Parathyroid adenoma (tissue), 2 donors: ENCODE measurements at regions not wholly inside any gene's neighbourhood (a gene's known extent, or its start where the extent isn't known, plus 50 kb on each side); places are given as distances from the start of the nearest gene placed in this dataset.

Source experiments
- H2AFZ ChIP-seq: fragments of 300-600 bp; sonication (generic); one replicate; pipeline ENCODE4 v1.7.0; 2017; ENCODE audit warnings: antibody characterized with exemption, mild to moderate bottlenecking
- H3K27ac ChIP-seq: fragments of 300-600 bp; sonication (generic); one replicate; pipeline ENCODE4 v1.7.0; 2017
- H3K27me3 ChIP-seq: fragments of 300-600 bp; sonication (generic); one replicate; pipeline ENCODE4 v1.7.0; 2017; ENCODE audit warnings: low read length; ENCODE audit not compliant: control insufficient read depth, insufficient read depth
- H3K36me3 ChIP-seq: fragments of 300-600 bp; sonication (generic); one replicate; pipeline ENCODE4 v1.7.0; 2017; ENCODE audit warnings: low read length; ENCODE audit not compliant: control insufficient read depth, insufficient read depth
- H3K4me1 ChIP-seq: fragments of 300-600 bp; sonication (generic); one replicate; pipeline ENCODE4 v1.7.0; 2017; ENCODE audit warnings: control low read depth
- H3K4me2 ChIP-seq: fragments of 300-600 bp; sonication (generic); one replicate; pipeline ENCODE4 v1.7.0; 2017; ENCODE audit warnings: low read length
- H3K4me3 ChIP-seq: fragments of 300-600 bp; sonication (generic); one replicate; pipeline ENCODE4 v1.7.0; 2017; ENCODE audit warnings: low read depth, low read length
- H3K79me2 ChIP-seq: fragments of 300-600 bp; sonication (generic); one replicate; pipeline ENCODE4 v1.7.0; 2017; ENCODE audit warnings: control low read depth
- H3K9ac ChIP-seq: fragments of 300-600 bp; sonication (generic); one replicate; pipeline ENCODE4 v1.7.0; 2017; ENCODE audit warnings: mild to moderate bottlenecking
- H3K9me3 ChIP-seq: fragments of 300-600 bp; sonication (generic); one replicate; pipeline ENCODE4 v1.7.0; 2017; ENCODE audit warnings: low read length; ENCODE audit not compliant: control insufficient read depth
- TF ChIP-seq, protein P1 (sequence below): fragments of 300-600 bp; sonication (generic); IDR thresholded peaks from one replicate; pipeline ENCODE4 v1.7.0; 2017; ENCODE audit warnings: antibody characterized with exemption, mild to moderate bottlenecking
- donor health status: primary hyperparathyroidism.

DNA sequence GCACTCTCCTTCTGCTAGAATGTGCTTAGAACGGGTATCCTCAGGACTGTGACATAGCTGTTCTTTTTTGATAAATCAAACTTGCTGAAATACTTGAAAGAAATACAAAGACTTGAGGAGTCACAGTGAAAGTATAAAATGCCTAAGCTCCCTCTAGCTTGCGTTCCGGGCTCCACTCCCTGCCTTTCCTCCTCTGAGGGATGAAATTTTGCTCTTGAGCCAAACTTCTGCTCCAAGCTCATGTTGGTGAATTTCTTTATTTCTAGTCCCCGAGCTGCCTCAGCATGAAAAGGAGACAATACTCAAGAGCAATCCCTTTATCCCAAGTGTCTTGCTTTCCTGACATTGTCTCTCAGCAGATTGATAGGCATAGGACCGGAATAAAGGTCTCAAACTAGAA lies 499.6 kb upstream of the ADARB2 start:
- Histone ChIP-seq H3K9me3 (no peaks in the 10 kb centered on the region), H2AFZ (no peak overlapping the region), H3K9ac (no peak overlapping the region), H3K4me1 (no peaks in the 10 kb centered on the region), H3K27me3 (no peaks in the 10 kb centered on the region), H3K79me2 (no peaks in the 10 kb centered on the region), H3K4me3 (no peak overlapping the region), H3K36me3 (no peaks in the 10 kb centered on the region), H3K27ac (no peak overlapping the region), H3K4me2 (no peak overlapping the region)
- TF ChIP-seq, protein P1, sequence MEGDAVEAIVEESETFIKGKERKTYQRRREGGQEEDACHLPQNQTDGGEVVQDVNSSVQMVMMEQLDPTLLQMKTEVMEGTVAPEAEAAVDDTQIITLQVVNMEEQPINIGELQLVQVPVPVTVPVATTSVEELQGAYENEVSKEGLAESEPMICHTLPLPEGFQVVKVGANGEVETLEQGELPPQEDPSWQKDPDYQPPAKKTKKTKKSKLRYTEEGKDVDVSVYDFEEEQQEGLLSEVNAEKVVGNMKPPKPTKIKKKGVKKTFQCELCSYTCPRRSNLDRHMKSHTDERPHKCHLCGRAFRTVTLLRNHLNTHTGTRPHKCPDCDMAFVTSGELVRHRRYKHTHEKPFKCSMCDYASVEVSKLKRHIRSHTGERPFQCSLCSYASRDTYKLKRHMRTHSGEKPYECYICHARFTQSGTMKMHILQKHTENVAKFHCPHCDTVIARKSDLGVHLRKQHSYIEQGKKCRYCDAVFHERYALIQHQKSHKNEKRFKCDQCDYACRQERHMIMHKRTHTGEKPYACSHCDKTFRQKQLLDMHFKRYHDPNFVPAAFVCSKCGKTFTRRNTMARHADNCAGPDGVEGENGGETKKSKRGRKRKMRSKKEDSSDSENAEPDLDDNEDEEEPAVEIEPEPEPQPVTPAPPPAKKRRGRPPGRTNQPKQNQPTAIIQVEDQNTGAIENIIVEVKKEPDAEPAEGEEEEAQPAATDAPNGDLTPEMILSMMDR = no peak

DNA sequence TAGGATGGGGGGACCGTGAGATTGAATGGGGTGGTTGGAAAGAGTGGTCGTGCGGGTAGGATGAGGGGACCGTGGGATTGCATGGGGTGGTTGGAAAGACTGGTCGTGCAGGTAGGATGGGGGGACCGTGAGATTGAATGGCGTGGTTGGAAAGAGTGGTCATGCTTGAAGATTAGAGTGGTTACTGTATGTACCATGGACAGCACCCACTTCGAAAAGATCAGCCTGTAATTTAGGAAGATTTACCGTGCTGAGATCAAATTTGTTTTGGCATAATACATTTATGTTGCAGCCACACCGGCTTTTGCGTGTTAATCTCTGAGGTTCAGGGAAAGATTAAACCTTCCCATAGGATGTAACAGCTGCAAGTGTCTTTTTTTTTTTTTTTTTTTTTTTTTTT lies 495.2 kb upstream of the ADARB2 start:
- Histone ChIP-seq H3K27ac (no peak overlapping the region), H3K79me2 (no peaks in the 10 kb centered on the region), H3K4me2 (no peak overlapping the region), H3K4me3 (no peak overlapping the region), H3K27me3 (no peaks in the 10 kb centered on the region), H3K4me1 (no peaks in the 10 kb centered on the region), H3K36me3 (no peaks in the 10 kb centered on the region), H3K9ac (no peak overlapping the region), H3K9me3 (no peaks in the 10 kb centered on the region), H2AFZ (no peak overlapping the region)
- TF ChIP-seq, protein P1 = no peak

DNA sequence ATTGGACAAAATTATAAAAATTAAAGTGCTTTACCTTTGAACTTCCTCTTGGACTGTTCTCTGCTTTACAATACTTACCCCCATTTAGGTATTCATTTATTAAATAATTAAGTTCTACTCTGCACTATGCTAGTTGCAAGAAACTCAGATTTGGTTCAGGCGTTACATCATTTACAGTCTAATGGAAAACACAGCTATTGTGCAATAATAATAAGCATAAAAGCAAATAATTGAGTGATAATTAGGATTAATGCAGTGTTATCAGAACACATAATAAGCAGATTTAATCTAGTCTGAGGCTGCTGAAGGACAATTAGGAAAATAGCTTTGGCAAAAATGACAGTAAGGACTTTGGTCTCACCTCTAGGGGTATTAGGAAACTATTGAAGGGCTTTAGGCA lies 493.2 kb upstream of the ADARB2 start:
- no peaks in the 10 kb centered on the region for H3K9me3 ChIP-seq
- no peak overlapping the region for H3K9ac ChIP-seq
- no peak overlapping the region for H2AFZ ChIP-seq
- H3K27me3 ChIP-seq = no peaks in the 10 kb centered on the region
- no peaks in the 10 kb centered on the region for H3K79me2 ChIP-seq
- no peaks in the 10 kb centered on the region for H3K4me1 ChIP-seq
- no peaks in the 10 kb centered on the region for H3K36me3 ChIP-seq
- no peak overlapping the region for H3K4me3 ChIP-seq
- TF ChIP-seq, protein P1 = no peak
- H3K4me2 ChIP-seq = no peak overlapping the region
- no peak overlapping the region for H3K27ac ChIP-seq

DNA sequence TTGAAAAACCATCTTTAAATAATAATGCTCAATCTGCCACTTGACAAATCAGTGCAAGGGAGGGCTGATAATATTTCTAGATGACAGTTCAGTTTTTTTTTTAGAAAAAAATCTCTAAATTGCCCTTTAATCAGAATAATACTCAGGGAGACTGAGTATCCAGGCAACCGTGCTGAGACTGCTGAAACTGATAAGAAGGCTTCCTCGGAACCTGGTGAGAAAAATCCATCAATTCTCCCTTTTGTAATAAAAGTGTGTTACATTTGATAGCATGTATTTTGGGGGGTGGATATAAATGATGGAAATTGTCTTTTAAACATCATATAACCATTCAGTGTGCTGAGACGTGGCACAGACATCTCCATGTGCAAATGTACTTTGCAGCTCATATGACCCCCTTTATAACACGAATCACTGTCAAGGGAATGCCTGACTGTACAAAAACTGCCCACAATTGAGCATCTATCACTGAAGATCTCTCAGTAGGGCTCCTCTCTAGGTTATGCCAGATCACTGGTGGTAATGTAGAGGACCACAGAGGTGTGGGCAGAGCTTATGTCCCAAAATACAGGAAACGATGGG lies 491.1 kb upstream of the ADARB2 start:
- TF ChIP-seq, protein P1 = no peak
- no peak overlapping the region for H3K27ac ChIP-seq
- H3K4me2 ChIP-seq = no peak overlapping the region
- H3K4me1 ChIP-seq = no peaks in the 10 kb centered on the region
- H3K36me3 ChIP-seq = no peaks in the 10 kb centered on the region
- no peaks in the 10 kb centered on the region for H3K9me3 ChIP-seq
- H3K79me2 ChIP-seq = no peaks in the 10 kb centered on the region
- H3K4me3 ChIP-seq = no peak overlapping the region
- H2AFZ ChIP-seq = no peak overlapping the region
- no peaks in the 10 kb centered on the region for H3K27me3 ChIP-seq
- no peak overlapping the region for H3K9ac ChIP-seq

DNA sequence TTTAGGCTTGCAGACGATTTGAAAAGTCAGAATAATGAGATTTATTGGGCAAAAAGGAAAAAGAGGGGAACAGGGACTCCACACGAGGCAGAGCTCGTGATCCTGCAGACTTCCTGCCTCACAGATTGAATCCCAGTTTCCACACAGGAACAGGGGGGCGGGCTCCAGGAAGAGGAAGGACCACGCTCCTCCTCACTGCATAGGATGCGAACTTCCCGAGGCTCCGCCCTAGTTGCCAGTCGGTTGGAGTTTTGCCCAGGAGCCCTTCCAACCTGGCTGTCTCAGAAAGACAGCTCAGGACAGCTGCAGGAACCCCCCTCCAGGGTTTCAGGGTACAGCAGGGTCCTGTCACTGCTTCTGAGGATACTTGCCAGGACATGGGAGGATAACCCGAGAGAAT lies 488.3 kb upstream of the ADARB2 start:
- Histone ChIP-seq H3K27ac (no peak overlapping the region), H3K4me1 (no peaks in the 10 kb centered on the region), H3K4me2 (no peak overlapping the region), H3K9me3 (no peaks in the 10 kb centered on the region), H3K79me2 (no peaks in the 10 kb centered on the region), H2AFZ (no peak overlapping the region), H3K27me3 (no peaks in the 10 kb centered on the region), H3K4me3 (no peak overlapping the region), H3K9ac (no peak overlapping the region), H3K36me3 (no peaks in the 10 kb centered on the region)
- TF ChIP-seq, protein P1 = no peak
